ENCODE measurements at regions not wholly inside any gene's neighbourhood (a gene's known extent, or its start where the extent isn't known, plus 50 kb on each side); places are given as distances from the start of the nearest gene placed in this dataset.
"Not testable (repeated sequence)": the region's sequence is repeated elsewhere in the genome, so short reads cannot be mapped to it uniquely, and the experiment has no call there.

DNA sequence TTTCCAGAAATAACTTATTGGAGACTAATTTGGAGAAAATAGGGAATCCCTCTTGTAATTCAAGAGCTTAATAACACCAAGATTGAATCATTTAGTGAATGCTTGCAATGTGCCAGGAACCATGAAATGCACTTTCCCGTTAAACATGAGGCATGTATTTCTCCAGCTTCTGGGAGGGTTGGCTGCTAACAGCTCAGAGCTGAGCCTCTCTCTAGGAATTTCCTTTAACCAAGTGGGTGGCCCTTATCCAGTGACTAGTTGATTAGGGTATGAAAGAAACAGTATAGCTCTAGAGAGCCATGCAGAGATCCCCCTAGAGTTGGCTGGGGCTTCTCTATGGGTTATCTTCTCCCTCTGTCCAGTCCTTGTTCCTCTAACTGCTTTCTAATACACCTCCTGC, 356.4 kb upstream of the GOT2 start:
- DNase-seq (ENCODE audit: low spot score): no peak

DNA sequence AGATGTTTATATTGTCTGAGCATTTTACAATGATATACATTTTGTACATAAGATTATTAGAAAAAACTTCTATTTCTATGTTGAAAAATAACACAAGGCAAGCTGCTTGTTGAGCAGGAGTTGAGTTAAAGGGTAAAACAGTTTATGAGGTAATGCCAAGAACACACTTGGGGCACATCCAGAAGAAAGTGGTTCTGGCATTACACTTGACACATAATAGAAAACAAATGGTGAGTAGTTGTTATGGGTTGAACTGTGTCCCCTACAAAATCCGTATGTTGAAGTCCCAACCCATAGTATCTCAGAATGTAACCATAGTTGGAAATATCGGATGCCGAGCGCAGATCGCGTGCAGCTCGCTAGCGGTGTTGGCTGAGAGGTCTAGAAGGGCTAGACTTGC, 354.3 kb upstream of the GOT2 start:
- no peak for DNase-seq (ENCODE audit: low spot score)

DNA sequence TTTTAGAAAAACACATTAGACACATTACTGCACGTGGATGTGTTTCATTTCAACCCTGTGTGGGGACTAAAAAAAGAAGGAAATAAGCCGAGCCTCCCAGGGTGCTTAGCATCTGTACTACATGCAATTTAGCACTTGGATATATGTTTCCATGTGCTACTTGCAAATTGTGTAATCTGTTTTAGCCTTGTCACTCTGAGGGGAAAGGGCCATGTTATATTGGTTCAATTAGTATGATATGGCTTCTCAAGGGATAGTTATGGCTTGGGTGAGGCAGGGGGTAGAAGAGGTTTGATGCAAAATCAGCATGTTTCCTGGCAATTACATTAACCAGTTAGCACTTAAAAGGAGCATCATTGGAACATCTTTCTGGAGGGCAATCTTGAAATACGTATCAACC, 353.5 kb upstream of the GOT2 start:
- DNase-seq (ENCODE audit: low spot score): no peak

DNA sequence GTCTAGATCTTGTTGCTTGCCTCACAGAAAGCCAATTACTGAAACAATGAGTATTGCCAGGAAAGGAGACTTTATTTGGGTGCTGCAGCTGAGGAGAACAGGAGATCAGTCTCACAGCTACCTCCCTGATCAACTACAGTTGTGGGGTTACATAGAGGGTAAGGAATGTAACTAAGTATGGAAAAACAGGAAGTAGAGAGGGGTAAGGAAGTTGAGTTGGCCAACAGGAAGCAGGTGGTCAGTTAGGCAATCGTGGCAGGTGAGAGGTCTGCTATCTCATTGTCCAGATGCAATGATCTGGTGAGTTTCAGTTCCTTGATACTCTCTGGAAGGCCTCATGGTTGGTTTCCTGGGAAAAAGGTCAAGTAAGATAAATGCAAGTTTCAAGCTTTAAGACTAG, 333.1 kb upstream of the GOT2 start:
- no peak for DNase-seq (ENCODE audit: low spot score)

DNA sequence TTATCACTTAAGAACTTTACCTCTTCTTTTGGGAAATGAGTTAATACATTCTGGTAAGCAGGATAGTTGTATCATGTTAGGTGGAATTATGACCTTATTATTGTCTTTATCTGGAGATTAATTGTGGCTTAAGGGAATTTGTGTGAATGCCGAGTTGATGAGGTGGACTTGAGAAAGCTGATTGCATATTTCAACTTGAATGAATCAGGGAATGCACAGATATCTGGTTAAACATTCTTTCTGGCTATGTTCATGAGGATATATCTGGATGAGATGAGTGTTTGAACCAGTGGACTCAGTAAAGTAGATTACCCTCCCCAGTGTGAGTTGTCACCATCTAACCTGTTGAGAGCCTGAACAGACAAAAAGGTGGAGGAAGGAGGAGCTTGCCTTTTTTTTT, 326.1 kb upstream of the GOT2 start:
- no peak for DNase-seq (ENCODE audit: low spot score)

DNA sequence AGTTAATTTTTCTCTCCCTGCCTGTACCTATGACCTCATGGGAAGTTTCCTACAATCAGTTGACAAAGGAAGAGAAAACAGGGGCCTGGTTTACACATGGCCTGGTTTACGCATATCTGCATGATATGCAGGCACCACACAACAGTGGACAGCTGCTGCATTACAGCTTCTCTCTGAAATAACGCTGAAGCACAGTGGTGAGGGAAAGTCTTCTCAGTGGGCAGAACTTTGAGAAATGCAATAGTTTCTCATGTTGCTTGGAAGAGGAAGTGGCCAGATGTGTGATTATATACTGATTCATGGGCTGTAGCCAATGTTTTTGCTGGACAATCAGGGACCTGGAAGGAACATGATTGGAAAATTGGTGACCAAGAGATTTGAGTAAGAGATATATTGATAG, 324.1 kb upstream of the GOT2 start:
- DNase-seq (ENCODE audit: low spot score): no peak

DNA sequence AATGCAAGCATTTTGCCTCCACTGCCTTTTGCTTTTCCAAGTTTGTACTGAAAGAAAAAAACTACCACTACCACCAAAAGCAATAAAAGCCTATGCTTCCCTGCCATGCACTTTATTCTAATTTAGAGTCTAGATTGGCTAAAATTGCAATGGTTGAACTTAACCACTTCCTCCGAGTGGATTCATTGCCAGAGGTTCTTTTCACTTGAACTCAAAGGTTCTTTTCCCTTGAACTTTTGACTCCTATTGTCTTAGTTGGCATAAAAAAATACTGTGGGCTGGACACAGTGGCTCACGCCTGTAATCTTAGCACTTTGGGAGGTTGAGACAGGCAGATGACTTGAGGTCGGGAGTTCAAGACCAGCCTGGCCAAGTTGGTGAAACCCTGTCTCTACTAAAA, 319.8 kb upstream of the GOT2 start:
- no peak for DNase-seq (ENCODE audit: low spot score)

DNA sequence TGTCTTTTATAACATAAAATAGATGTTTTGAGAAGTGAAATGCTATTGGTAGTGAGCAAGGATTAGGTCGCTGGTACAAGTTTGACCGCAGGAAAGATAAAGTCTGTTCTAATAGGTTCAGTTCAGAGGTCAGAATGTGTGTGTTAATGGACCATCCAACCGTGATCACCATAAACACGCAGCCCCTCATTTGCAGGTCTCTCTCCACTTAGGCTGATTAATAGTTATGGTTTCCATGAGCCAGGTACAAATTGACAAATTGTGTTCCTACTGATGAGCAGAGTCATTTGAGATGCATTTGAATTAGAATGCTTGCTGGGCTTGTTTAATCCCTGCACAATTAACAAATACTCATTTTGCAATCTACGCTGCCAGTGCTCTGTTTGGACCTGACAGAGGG, 318.1 kb upstream of the GOT2 start:
- DNase-seq (ENCODE audit: low spot score): no peak

DNA sequence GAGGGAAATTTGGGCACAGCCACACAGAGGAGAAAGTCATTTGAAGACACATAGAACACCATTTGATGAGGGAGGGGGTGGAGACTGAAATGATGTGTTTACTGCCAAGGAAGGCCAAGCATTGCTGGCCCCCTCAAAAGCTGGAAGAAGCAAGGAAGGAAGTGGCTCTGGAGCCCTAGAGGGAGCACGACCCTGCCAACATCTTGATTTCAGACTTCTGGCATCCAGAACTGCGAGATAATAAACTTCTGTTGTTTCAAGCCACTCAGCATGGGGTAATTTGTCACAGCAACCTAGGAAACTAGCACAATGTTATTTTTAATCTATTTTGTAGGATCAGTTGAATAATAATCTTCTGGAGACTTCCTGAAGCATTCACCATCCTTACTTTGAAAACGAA, 314.8 kb upstream of the GOT2 start:
- DNase-seq (ENCODE audit: low spot score): no peak

DNA sequence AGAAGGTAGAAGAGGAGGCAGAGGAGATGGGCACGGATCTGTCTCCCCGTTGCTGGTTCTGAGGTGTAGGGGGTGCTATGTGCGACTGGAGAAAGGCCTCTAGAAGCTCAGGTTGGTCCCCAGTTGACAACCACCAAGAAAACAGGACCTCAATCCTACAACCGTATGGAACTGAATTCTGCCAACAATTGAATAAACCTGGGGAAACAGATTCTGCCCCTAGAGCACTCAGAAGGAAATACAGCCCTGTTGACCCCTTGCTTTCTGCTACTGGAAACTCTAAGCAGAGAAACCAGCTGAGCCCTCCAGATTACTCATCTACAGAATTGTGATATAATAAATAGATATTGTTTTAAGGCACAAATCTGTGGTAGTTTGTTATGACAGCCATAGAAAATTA, 313.0 kb upstream of the GOT2 start:
- no peak for DNase-seq (ENCODE audit: low spot score)

DNA sequence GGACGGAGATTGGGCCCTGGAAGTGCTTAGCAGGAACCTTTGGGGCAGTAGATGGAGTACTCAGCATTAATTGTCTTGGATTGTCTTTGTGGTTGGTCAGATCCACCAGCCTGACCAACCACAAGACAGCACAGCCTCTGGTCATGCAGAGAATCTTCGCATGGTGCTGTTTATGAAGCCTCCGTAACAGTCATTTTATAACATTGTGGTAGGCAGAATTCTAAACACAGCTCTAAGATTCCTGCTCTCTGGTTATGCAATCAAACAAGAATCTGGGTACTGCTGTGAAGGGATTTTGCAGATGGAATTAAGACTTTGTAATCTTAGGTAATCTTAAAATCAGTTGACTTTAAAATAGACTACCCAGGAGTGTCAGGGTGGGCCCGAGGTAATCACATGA, 312.2 kb upstream of the GOT2 start:
- no peak for DNase-seq (ENCODE audit: low spot score)

DNA sequence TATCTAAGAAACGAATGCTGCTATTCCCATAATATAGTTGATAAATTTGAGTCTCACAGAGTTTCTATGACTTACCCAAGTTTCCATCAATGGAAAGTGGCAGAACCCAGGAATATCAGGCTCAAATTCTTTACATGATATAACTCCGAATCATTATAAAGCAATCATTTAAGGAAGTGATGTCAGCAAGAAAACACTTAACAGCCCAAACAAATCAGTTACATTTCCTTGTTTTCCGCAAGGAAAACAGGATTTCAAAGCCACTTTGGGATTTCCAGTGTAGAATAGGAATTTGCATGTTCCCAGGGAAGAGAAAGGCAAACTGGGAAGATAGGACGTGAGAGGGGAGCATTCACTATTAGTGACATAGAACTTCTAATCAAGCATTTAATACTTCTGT, 311.4 kb upstream of the GOT2 start:
- DNase-seq (ENCODE audit: low spot score): no peak

DNA sequence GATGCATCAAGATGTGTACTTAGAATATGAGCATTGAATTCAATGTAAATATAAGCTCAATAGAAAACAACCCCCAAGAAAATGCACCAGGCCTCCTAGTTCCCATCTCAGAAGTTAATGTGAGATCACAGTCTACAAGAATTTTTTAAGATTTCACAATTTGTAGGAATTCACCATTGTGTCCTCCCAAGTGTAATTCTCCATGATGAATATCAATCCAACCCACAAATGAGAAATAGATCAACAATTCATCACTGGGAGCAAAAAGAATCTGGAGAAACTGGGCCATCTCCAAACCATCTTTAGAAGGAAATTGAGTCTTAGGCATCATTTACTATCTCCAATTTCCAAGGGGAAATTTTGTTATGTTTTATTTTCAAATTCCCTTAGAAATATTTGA, 310.5 kb upstream of the GOT2 start:
- DNase-seq (ENCODE audit: low spot score): no peak

DNA sequence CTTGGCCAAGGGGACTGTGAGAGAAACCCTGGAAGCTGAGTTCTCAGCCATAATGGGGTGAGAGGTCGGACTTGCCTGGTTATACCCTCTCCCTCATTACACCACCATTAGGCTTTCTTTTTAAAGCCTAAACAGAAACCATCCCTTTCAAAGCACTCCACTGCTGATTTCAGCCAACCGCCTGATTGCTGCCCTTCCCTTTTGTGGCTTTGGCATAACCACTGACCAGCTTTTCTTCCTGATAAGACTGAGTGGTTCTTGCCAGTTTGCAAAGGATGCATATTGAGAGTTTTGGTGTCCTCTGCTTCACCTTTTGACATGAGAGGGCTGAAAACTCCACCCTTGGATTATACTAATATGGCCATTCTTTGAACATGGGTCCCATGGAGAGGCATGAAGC, 308.2 kb upstream of the GOT2 start:
- no peak for DNase-seq (ENCODE audit: low spot score)

DNA sequence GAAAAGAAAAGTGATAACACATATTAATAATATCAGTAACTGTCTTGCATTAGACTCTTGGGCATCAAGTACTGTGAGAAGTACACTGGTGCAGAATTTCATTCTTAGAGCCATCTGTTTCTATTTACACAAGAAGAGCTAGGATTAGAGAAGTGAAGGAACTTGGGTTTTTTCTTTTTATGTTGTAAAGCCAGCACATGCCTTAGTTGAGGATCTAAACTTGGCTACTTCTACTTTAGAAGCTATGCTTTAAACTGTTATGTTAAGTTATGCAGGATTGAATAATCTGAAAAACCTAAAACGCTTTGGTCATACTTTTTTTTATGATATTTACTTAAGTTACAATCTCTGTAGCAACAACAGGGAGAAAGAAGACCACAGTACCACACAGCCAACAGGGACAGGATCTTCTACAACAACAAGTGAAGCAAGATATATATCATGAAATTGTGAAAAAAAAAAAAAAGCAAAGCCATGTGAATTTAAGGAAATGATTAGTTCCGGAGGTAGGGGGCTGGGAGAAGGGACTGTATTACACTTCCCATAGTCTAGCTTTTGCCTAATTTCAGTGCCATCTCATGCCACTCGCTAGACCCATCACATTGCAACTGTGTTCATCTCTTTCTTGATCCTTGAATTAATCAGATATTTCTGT, 305.1 kb upstream of the GOT2 start:
- DNase-seq (ENCODE audit: low spot score): no peak

DNA sequence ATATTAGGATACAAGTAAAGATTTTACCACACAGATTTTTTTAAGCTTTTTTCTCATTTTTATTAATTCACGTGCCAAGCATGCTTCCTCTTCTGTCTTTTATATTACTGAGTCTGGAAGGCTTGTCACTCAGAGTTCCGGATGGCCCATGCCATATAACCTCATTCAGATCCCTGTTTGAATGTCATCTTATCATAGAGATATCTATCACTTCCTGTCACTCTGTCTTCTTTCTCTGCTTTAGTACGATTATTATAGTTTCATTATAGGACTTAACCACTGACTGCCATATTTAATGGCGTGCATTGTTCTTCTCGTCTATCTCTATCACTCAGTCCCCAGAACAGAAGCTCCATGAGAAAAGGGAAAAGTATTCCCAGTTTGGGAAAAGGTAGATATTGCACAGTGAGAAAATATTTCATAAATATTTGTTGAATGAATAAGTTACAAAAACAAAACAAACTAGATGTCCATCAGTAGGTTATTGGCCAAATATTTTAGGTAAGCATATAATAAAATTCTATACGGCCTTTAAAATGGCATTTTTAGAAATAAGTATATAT, 296.9 kb upstream of the GOT2 start:
- no peak for DNase-seq (ENCODE audit: low spot score)

DNA sequence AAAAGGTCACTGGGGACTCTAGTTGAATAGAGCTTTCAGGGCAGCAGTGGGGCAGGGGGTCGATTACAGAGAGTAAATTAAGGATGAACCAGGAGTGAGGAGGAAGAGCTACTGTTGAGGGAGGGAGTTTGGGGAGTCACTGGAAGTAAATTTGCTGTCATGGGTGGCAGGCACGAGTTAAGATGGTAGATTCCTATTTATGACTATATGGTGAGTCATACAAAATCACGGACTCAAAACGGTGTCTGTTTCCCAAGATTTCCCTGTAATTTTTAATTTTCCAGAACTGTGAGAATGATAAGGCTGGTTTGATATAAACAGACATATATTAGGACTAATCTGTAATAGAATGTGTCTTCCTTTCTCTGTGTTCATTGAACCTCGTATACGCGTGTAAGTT, 287.6 kb upstream of the GOT2 start:
- no peak for DNase-seq (ENCODE audit: low spot score)

DNA sequence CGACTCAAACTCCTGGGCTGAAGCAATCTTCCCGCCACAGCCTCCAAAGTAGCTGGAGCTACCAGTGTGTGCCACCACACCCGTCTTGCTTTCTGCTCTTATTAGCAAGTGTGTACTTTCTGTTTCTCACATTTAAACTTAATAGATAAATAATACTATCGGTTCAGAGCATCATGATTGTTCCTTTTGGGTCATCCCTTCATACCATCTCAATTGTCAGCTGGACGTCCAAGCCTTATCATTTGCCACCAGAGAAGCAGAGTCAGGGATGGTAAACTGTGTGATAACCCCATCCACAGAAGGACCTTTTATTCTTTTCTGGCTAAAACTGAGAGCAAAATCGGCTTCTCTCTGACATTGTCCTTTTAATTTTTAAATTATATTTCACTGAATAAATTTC, 279.8 kb upstream of the GOT2 start:
- DNase-seq (ENCODE audit: low spot score): no peak

DNA sequence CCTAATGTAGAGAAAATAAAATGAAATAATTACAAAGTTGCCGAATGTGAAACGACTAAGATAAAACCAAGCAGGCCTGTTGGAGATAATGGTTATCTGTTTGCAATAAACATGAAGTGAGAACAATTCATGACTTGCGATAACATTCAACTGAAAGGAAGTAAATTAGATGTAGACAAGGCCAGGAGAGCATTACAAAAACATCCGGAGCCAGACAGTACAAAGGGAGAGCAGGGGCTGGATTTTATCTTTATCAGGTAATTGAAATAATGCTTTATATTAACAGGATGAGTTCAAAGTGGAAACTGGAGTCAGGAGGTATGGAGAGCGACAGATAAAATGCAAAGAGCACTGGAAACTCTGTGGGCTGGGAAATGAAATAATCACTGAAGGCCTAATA, 265.6 kb upstream of the GOT2 start:
- DNase-seq (ENCODE audit: low spot score): no peak

DNA sequence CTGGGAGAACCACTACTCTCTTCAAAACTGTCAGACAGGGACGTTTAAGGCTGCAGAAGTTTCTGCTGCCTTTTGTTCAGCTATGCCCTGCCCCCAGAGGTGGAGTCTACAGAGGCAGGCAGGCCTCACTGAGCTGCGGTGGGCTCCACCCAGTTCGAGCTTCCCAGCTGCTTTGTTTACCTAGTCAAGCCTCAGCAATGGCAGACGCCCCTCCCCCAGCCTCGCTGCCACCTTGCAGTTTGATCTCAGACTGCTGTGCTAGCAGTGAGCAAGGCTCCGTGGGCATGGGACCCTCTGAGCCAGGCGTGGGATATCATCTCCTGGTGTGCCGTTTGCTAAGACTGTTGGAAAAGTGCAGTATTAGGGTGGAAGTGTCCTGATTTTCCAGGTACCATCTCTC, 258.6 kb upstream of the GOT2 start:
- DNase-seq (ENCODE audit: low spot score): not testable (repeated sequence)

DNA sequence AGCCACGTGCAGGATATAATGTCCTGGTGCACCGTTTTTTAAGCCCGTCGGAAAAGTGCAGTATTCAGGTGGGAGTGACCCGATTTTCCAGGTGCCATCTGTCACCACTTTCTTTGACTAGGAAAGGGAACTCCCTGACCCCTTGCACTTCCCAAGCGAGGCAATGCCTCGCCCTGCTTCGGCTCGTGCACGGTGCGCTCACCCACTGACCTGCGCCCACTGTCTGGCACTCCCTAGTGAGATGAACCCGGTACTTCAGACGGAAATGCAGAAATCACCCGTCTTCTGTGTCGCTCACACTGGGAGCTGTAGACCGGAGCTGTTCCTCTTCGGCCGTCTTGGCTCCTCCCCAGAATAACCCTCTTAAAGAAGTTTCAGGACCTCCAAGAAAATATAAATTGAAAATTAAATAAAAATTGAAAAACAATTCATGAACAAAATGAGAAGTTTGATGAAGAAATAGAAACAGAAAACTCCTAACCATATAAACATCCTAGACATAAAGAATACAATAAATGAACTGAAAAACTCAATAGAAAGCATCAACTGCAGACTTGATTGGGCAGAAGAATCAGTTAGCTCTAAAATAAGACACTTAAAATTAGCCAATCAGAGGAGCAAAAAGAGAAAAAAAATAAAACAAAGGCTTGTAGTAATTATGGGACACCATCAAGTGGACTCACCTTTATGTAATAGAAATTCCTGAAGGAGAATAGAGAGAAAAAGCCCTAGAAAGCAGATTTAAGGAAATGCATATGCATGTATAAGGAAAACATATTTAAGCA, 249.3 kb upstream of the GOT2 start:
- not testable (repeated sequence) for DNase-seq (ENCODE audit: low spot score)

DNA sequence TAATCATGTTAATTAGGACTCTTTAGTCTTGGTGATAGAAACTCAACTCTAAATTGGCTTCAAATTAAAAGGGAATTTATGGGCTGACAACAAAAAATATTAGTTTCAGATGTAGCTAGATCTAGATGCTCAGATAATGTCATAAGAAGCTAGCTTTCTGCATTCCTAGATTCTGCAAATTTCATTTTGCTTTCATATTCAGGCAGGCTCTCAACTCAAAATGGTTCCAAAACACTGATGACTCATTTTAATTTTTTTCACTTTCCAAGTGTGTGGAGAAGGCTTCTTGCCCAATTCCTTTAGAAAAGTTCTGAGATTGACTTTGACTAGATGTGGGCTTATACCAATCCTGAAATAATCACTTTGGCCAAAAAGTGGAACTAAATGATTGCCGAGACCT, 236.7 kb upstream of the GOT2 start:
- DNase-seq (ENCODE audit: low spot score): no peak

DNA sequence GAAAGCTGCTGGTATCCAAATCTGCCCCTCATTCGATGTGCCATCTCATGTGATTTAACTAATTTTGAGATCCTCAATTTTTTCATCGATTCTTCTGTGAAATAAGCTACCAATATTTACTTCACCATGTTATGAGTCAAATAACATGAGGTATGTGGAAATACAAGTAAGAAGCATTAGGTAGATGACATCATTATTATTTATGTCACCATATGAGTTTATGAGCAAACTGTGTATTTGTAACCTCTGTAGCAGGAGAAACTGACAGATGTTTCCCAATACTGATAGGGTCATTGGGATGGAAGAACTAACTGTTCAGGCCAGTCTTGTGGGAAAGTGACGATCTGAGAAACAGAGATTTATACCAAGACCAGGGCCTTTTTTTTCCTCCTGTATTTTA, 229.4 kb upstream of the GOT2 start:
- no peak for DNase-seq (ENCODE audit: low spot score)

DNA sequence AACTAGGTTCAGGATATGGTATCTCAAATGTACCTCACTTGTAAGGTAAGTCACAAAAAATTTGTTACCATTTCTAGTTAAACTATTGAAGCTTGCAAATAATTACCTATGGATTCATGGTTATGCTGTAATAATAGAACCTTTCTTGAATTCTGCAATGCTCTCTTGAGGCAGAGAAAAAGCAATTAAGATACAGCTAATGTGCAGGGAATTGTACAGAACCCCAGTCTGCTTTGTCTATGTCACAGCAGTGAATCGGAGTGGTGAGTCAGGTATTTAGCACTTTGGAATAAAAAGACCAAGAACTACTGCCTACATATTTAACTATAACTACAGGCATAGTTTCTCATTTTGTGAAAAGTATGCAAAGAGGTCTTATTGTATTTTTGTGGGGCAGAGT, 228.7 kb upstream of the GOT2 start:
- no peak for DNase-seq (ENCODE audit: low spot score)

All from ecto neural progenitor cell (in vitro differentiated cells).